Stimulated activated CD8-positive, alpha-beta memory T cell treated with anti-CD3 and anti-CD28 coated beads, Interleukin-7, amount 100 ng/mL, for 4 hours (primary cell): ENCODE measurements at regions not wholly inside any gene's neighbourhood (a gene's known extent, or its start where the extent isn't known, plus 50 kb on each side); places are given as distances from the start of the nearest gene placed in this dataset.
A peak's percentile ranks its signal among the peaks of the same experiment; 100 is the strongest.
"Not testable (repeated sequence)": the region's sequence is repeated elsewhere in the genome, so short reads cannot be mapped to it uniquely, and the experiment has no call there.

ENCODE experiments used
- DNase-seq, 2 donors: peaks; one replicate each; pipeline ENCODE4 v3.0.0-alpha.2; 2020; ENCODE audit warnings: low read depth in 2 of 2

GRCh38 chr21:31609081-31609480, 50.4 kb upstream of the SOD1 start:
- no peak for DNase-seq

DNA sequence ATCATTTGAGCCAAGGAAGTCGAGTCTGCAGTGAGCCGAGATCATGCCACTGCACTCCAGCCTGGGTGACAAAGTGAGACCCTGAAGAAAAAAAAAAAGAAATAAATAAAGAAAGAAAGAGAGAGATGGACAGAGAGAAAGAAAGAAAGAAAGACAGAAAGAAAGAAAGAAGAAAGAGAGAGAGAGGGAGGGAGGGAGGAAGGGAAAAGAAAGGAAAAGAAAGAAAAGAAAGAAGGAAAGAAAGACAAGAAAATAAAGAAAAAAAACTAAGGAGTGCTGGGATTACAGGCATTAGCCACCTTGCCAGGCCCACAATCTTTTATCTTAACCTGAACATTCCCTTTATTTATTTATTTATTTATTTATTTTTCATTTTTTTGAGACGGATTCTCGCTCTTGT, 51.7 kb upstream of the SOD1 start:
- DNase-seq = no peak

- DNase-seq = no peak
Measured at GRCh38 chr21:31606081-31606874, 53.2 kb upstream of the SOD1 start.

GRCh38 chr21:31604591-31605190, 54.8 kb upstream of the SOD1 start:
- peak; percentile 52 to 58 for DNase-seq

GRCh38 chr21:31599563-31599962, 59.9 kb upstream of the SOD1 start:
- DNase-seq = no peak

GRCh38 chr21:31599013-31599412, 60.5 kb upstream of the SOD1 start:
- DNase-seq = no peak

- DNase-seq = no peak
Measured at GRCh38 chr21:31597683-31598082, 61.8 kb upstream of the SOD1 start.

GRCh38 chr21:31596055-31596454, 63.4 kb upstream of the SOD1 start:
- DNase-seq = no peak

- DNase-seq = no peak
Measured at GRCh38 chr21:31594726-31595125, 64.8 kb upstream of the SOD1 start.

- DNase-seq = no peak
Measured at GRCh38 chr21:31594279-31594678, 65.2 kb upstream of the SOD1 start.

DNA sequence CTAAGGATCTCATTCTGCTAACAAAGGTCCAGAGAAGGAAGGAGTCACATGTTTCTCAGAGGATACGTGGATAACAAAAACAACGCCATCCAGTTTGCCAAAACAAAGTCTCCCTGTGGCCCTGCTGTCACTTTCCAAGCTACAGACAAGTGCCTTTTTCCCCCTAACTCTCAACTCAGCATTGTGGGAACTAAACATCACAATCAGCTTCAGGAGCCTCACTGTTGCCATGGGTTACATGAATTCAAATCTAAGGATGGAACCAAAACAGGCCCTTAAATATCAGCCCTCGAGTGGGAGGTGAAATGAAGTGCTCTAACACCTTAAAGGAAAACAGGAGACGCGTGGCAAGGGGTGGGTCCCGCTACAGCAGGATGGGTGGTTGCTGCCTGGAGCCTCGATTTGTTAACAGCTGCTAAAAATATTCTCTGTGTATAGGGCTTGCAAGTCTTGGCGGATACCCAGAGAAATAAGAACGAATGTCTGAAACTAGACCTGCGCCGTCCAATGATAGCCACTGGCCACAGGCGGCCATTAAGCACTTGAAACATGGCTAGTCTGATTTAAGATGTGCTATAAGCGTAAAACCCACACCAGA, 66.4 kb upstream of the SOD1 start:
- DNase-seq = no peak

- no peak for DNase-seq
Measured at GRCh38 chr21:31592516-31592915, 67.0 kb upstream of the SOD1 start.

DNA sequence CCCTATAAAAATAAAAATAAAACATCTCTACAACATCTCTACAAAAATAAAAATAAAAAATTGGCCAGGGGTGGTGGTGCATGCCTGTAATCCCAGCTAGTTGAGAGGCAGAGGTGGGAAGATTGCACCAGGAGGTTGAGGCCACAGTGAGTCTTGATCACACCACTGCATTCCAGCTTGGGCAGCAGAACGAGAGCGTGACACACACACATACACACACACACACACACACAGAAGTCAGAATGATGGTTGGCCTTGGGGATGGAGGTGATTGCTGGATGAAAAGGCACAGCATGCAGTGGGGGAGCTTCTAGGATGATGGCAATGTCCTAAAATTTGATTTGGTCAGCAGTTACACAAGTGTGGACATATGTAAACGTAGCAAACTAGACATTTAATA, 69.7 kb upstream of the SOD1 start:
- no peak for DNase-seq

- no peak for DNase-seq
Measured at GRCh38 chr21:31586118-31586517, 73.4 kb upstream of the SOD1 start.

DNA sequence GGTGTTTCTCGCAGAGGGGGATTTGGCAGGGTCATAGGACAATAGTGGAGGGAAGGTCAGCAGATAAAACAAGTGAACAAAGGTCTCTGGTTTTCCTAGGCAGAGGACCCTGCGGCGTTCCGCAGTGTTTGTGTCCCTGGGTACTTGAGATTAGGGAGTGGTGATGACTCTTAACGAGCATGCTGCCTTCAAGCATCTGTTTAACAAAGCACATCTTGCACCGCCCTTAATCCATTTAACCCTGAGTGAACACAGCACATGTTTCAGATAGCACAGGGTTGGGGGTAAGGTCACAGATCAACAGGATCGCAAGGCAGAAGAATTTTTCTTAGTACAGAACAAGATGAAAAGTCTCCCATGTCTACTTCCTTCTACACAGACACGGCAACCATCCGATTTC, 75.6 kb upstream of the SOD1 start:
- DNase-seq = not testable (repeated sequence)

DNA sequence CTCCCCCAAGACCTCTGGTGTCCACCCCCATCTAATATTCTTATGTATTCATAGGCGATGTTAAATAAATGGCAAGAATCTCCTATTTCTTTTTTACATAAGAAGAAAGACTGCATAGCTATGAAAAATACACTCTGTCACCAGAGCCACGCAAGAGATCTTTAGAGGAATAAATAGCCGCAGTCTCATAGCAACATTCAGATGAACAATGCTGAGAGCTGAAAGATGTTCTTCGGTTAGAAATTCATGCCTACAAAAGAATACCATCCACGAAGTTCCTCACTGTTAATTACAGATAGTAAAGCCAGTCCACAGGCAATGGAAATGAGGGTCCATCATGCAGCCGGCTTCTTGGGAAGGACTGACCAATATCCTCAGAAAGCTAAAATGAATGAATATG, 76.0 kb upstream of the SOD1 start:
- DNase-seq = no peak

GRCh38 chr21:31580866-31581276, 78.6 kb upstream of the SOD1 start:
- DNase-seq = peak; percentile 40 to 58

- no peak for DNase-seq
Measured at GRCh38 chr21:31577271-31577670, 82.2 kb upstream of the SOD1 start.

DNA sequence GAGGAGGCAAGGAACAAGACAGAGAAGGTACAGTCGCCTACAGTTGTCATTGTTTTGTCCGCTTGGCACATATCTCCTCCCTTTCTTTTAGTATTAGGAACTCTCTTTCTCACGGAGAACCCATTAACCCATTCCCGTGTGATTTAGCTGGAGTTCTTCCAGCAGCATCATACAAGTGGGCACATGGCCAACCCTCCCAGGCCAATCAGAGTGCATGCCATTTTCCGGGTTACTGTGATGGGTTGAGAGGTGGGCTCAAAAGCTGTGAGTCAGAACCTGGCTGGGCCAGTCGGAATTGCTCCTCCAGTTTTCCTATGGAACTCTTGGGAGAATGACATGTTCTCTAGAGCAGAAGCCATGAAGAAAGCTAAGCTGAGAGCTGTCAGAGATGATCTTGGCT, 83.1 kb upstream of the SOD1 start:
- DNase-seq = no peak

DNA sequence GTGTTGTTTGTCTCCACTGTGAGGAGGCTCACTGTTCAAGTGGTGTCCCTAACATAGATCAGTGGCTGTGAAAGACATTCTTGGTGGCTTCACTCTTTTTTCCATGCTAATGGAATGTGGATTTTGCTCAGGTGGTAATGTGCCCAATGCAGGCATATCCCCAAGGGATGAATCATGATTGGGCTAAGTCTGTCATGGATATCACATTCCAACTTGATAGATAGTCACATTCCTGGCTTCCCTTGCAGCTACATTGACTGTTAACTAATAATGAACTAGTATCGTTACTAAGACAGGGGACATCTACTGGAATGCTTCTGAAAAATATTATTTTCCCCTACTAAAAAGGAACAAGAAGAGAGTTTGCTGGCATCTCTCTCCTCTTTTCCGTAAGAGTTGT, 86.3 kb upstream of the SOD1 start:
- no peak for DNase-seq

DNA sequence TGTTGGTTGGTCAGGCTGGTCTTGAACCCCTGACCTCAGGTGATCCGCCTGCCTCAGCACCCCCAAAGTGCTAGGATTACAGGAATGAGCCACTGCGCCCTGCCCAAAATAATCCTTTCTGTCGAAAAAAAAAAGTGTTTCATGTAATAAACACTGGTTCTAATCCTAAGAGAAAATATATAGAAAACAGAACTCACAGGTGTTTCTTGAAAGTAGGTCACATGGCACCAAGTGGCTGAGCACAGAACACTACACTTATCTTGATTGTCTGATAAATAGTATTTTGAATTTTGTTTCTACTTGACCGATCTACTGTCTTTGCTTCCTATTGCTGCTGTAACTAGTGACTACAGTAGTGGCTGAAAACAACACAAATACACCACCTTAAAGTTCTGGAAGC, 87.6 kb upstream of the SOD1 start:
- DNase-seq = no peak

DNA sequence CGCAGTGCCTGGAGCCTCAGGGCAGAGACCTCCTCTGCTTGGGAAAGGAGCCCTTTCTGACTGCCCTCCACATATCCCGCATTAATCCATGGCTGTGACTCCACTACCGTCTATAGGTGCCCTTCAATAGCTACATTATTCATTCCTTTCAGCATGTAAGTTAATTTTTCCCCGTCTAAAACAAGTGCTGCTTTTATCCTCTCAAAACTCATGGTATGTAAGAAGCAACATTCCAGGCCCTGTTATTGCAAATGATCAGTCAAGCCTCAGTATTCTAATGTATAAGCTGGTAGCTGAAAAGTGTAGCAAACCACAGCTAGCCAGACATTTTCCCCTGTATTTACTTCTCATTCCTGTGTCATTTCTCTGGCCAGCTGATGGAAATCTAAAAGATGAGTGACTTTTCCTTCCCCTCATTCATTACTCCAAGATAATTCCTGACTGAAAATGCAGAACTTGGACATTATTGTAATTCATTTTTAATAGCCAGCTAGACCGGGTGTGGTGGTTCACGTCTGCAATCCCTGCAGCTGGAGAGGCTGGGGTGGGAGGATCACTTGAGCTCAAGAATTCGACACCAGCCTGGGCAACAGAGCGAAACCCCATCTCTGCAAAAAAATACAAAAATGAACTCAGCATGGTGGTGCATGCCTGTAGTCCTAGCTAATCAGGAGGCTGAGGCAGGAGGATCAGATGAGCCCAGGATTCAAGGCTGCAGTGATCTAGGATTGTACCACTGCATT, 88.5 kb upstream of the SOD1 start:
- no peak for DNase-seq

DNA sequence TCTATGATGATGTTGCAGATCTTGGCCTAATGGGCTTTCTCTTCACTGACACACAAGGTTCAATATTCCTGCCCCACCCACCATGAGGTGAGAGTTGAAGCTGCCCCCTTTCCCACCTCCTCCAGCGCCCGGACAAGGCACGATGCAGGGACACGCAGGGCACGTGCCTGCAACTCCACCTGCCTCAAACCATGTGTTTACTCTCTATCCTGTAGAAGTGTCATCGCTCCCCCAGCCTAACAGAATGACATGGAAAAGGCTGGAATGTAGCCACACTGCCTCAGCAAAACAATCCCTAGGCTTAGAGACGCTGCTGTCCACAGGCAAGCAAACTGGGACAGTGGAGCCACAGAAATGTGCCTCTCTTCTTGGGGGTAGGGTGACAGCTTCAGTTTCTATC, 92.9 kb upstream of the SOD1 start:
- no peak for DNase-seq
